Kidney epithelial cell (primary cell): ENCODE measurements at regions not wholly inside any gene's neighbourhood (a gene's known extent, or its start where the extent isn't known, plus 50 kb on each side); places are given as distances from the start of the nearest gene placed in this dataset.

Experiments used
- DNase-seq: peaks from one replicate; pipeline ENCODE4 v3.0.0-alpha.2; 2010; ENCODE audit warnings: low read depth
- H3K27me3 ChIP-seq: 2 replicates; pipeline ENCODE4 v1.6.0; 2011; ENCODE audit warnings: low read length; ENCODE audit not compliant: control insufficient read depth, insufficient read depth
- H3K36me3 ChIP-seq: 2 replicates; pipeline ENCODE4 v1.5.1; 2011; ENCODE audit warnings: low read length; ENCODE audit not compliant: control insufficient read depth, insufficient read depth
- H3K4me3 ChIP-seq: 2 replicates; pipeline ENCODE4 v1.5.1; 2011; ENCODE audit warnings: low read depth, mild to moderate bottlenecking, control low read depth, low read length
- TF ChIP-seq, protein P1 (sequence below): IDR thresholded peaks from 2 replicates; pipeline ENCODE4 v1.5.1; 2011; ENCODE audit warnings: mild to moderate bottlenecking, moderate library complexity, low read length, control low read depth, inconsistent platforms; ENCODE audit not compliant: insufficient read depth, poor library complexity, severe bottlenecking

DNA sequence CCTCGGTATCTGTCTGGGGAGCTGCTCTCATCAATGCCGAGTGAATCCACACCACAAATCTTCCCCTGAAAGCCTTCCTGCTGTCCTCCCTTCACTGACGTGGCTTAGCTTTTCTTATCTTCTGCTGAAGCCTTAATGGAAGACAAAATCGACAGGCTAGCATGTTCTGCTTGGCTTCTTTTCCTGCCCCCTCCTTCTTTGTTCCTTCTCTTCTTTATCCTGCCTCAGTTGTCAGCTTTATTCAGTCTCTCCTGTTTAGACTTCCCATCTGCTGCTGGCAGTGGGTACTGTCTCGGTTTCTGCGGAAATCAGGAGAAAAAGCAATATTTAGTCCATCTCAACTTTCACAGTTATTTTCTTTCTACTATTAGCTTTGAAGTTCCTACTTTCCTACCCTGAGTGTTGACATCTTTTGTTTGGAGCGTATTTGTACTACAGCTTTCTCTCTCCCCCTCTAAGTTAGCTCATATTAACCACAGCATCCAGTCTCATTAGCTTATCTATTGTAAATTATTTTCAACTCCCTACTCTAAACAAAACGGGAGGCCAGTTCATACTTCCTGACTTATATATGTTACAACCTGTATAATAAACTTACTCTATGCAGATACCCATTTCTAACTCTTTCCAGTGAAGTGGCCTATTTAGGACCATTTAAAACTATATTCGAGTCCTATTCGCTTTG is 226.0 kb downstream of the DACT1 start:
- Histone ChIP-seq H3K4me3 (no peak overlapping the region), H3K36me3 (no peaks in the 10 kb centered on the region), H3K27me3 (no peaks in the 10 kb centered on the region)
- TF ChIP-seq, protein P1, sequence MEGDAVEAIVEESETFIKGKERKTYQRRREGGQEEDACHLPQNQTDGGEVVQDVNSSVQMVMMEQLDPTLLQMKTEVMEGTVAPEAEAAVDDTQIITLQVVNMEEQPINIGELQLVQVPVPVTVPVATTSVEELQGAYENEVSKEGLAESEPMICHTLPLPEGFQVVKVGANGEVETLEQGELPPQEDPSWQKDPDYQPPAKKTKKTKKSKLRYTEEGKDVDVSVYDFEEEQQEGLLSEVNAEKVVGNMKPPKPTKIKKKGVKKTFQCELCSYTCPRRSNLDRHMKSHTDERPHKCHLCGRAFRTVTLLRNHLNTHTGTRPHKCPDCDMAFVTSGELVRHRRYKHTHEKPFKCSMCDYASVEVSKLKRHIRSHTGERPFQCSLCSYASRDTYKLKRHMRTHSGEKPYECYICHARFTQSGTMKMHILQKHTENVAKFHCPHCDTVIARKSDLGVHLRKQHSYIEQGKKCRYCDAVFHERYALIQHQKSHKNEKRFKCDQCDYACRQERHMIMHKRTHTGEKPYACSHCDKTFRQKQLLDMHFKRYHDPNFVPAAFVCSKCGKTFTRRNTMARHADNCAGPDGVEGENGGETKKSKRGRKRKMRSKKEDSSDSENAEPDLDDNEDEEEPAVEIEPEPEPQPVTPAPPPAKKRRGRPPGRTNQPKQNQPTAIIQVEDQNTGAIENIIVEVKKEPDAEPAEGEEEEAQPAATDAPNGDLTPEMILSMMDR = no peak
- no peak for DNase-seq

DNA sequence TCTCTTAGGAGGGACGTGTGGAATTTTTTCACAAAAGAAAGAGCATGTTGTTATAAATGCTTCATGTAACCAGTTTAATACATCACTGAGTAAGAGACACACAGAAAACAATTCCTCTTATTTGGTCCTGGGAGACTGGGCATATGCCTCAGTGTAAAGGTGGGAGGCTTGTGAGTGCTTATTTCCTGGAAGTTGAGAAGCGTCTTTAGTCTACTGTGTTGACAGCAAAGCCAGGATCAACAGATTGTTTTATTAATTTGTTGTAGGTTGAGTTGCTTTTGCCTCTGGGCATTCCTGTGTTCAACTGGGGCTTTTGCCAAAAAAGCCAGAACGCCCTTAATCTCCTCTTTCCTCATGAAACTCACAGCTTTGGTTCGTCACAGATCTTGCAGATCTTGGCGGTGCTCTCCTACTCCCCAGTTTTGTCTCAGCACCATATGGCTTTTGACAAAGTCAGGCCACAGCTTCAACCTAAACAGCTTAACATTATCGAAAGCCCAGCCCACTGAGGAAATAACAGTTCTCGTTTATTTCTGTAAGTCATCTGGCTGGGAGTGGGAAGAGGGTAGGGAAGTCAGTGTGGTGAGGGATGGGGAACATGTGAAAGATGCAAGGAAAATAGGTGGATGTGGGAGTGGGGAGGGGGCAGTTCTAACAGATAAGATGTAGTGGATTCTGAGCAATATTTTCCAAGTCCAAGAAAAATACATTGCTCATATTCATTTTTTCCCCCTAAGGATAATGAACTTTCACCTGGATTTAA is 227.2 kb downstream of the DACT1 start:
- no peak overlapping the region for H3K4me3 ChIP-seq
- TF ChIP-seq, protein P1 = no peak
- DNase-seq = peak; percentile 70
- no peaks in the 10 kb centered on the region for H3K36me3 ChIP-seq
- H3K27me3 ChIP-seq = no peaks in the 10 kb centered on the region

DNA sequence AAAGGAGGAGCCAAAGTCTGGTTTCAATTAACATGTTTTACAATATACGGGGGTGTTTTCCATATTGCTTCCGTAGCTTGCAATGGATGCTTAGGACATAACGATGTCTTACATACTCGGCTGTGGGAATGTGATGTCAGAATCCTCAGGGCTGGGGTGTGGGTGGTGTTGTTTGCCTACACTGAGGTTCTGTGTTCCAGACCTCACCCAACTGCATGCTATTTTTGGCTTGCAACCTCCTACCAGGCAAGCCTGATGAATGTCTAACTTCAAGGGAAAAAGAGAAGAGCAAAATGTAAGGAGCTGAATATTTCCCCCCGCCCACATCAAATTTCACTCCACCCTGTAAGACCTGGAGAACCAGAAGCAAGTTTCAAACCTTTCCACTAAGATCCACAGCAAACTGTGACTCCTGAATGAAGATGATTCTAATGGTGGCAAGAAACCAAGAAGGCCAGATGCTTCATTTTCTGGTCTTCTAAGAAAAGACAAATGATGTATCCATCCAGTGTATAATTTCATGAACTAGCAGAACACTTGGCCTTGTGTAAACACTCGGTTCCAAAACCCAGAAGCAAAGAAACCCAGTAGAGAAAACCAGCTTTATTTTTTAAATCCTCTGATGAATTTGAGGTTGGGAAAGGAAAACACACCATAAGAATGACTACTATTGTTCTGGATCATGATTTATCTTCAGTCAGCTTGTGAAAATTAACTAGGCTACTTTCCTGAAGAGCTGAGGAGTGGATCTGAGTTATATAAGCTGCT is 227.9 kb downstream of the DACT1 start:
- TF ChIP-seq, protein P1 = no peak
- DNase-seq = no peak
- H3K36me3 ChIP-seq = no peaks in the 10 kb centered on the region
- H3K27me3 ChIP-seq = no peaks in the 10 kb centered on the region
- H3K4me3 ChIP-seq = no peak overlapping the region

DNA sequence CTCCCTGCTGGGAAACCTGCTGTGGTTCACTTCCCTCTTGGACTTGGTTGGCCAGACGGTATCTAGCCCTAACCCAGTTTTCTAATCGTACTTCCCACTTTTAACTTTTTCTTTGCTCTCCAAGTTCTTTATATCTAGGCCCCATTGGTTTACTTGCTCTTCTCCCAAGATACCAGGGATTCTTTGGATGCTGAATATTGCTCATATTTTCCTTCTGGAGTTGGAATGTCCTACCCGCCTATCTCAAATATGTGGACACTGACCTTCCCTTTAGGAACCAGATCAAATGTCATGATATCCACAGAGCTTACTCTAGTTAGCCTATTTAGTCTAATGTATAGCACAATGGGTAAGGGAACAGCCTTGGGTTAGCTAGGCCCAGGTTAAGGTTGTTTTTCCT is 228.6 kb downstream of the DACT1 start:
- DNase-seq = no peak
- no peaks in the 10 kb centered on the region for H3K27me3 ChIP-seq
- no peaks in the 10 kb centered on the region for H3K36me3 ChIP-seq
- H3K4me3 ChIP-seq = no peak overlapping the region
- TF ChIP-seq, protein P1 = no peak

DNA sequence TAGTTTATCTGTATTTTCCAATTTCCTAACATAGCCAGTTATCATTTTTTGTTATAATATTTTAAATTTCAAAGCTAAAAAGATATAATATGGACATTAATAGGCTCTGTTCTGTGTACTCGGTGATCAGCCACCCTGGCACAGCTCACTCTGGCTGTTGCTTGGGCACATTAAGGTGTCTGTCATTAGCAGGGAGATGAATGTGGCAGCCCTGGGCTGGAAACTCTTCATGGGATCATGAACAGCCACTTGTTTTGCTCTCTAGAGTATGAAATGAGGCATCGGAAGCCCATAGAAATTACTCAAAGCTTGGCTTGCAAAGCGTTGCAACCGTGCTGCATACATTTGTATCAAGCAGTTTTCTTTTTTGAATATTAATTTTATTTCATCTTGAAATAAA is 233.2 kb downstream of the DACT1 start:
- TF ChIP-seq, protein P1 = no peak
- Histone ChIP-seq H3K36me3 (no peaks in the 10 kb centered on the region), H3K27me3 (no peaks in the 10 kb centered on the region), H3K4me3 (no peak overlapping the region)
- no peak for DNase-seq
